Upper lobe of left lung (tissue), 4 donors: ENCODE measurements at regions not wholly inside any gene's neighbourhood (a gene's known extent, or its start where the extent isn't known, plus 50 kb on each side); places are given as distances from the start of the nearest gene placed in this dataset.

Source experiments
- CTCF ChIP-seq, 6 experiments: fragments of 450-650 bp in 4 of 6; fragments of 200-600 bp in 2 of 6; sonication (generic) in 2 of 6; IDR thresholded peaks; one replicate each; pipeline ENCODE4 v1.5.1; 2016 to 2019; ENCODE audit warnings: antibody characterized with exemption in 6 of 6
- POLR2A ChIP-seq, 4 donors: fragments of 450-650 bp; IDR thresholded peaks; one replicate each; pipeline ENCODE4 v1.5.1; 2016 to 2017; ENCODE audit warnings: antibody characterized with exemption in 4 of 4, mild to moderate bottlenecking in 2 of 4

- TF ChIP-seq CTCF (IDR thresholded peaks at IDR 0.05) (no peak), POLR2A (IDR thresholded peaks at IDR 0.05) (no peak)
Measured at GRCh38 chr6:164048840-164049516, 634.5 kb downstream of the QKI start.
